Central memory CD4-positive, alpha-beta T cell (primary cell): ENCODE measurements at regions not wholly inside any gene's neighbourhood (a gene's known extent, or its start where the extent isn't known, plus 50 kb on each side); places are given as distances from the start of the nearest gene placed in this dataset.
"Not testable (repeated sequence)": the region's sequence is repeated elsewhere in the genome, so short reads cannot be mapped to it uniquely, and the experiment has no call there.

Experiments
- DNase-seq: peaks from one replicate; pipeline ENCODE4 v3.0.0; 2022

- no peak for DNase-seq
These were observed 759.1 kb upstream of the SLIT2 start for GRCh38 chr4:19492606-19493005.

- no peak for DNase-seq
These were observed 765.3 kb upstream of the SLIT2 start for GRCh38 chr4:19486400-19486799.

- no peak for DNase-seq
These were observed 772.9 kb upstream of the SLIT2 start for GRCh38 chr4:19478791-19479190.

- no peak for DNase-seq
These were observed 778.1 kb upstream of the SLIT2 start for GRCh38 chr4:19473569-19473968.

- DNase-seq = no peak
These were observed 779.0 kb upstream of the SLIT2 start for GRCh38 chr4:19472666-19473065.

- not testable (repeated sequence) for DNase-seq
These were observed 781.7 kb upstream of the SLIT2 start for GRCh38 chr4:19470001-19470400.

GRCh38 chr4:19462117-19462516 lies 789.6 kb upstream of the SLIT2 start:
- DNase-seq = no peak

GRCh38 chr4:19455850-19456602 lies 795.7 kb upstream of the SLIT2 start:
- no peak for DNase-seq

- DNase-seq = no peak
These were observed 796.5 kb upstream of the SLIT2 start for GRCh38 chr4:19455196-19455595.

GRCh38 chr4:19438233-19438632 lies 813.5 kb upstream of the SLIT2 start:
- DNase-seq = no peak

- no peak for DNase-seq
These were observed 814.7 kb upstream of the SLIT2 start for GRCh38 chr4:19437008-19437407.

- DNase-seq = no peak
These were observed 822.0 kb upstream of the SLIT2 start for GRCh38 chr4:19429684-19430083.

GRCh38 chr4:19425146-19425545 lies 826.6 kb upstream of the SLIT2 start:
- DNase-seq = no peak

GRCh38 chr4:19417256-19417655 lies 834.4 kb upstream of the SLIT2 start:
- DNase-seq = no peak

- no peak for DNase-seq
These were observed 835.6 kb upstream of the SLIT2 start for GRCh38 chr4:19416146-19416545.

- no peak for DNase-seq
These were observed 843.2 kb upstream of the SLIT2 start for GRCh38 chr4:19408490-19408889.

- no peak for DNase-seq
These were observed 844.9 kb upstream of the SLIT2 start for GRCh38 chr4:19406789-19407188.

GRCh38 chr4:19403786-19404370 lies 847.8 kb upstream of the SLIT2 start:
- DNase-seq = no peak

GRCh38 chr4:19402581-19403065 lies 849.1 kb upstream of the SLIT2 start:
- no peak for DNase-seq

- no peak for DNase-seq
These were observed 850.2 kb upstream of the SLIT2 start for GRCh38 chr4:19401301-19402080.

GRCh38 chr4:19400820-19401219 lies 850.9 kb upstream of the SLIT2 start:
- DNase-seq = no peak

- no peak for DNase-seq
These were observed 852.7 kb upstream of the SLIT2 start for GRCh38 chr4:19399001-19399400.

GRCh38 chr4:19386786-19387185 lies 864.9 kb upstream of the SLIT2 start:
- DNase-seq = no peak
